DND-41 (cell line): ENCODE measurements at regions not wholly inside any gene's neighbourhood (a gene's known extent, or its start where the extent isn't known, plus 50 kb on each side); places are given as distances from the start of the nearest gene placed in this dataset.

ENCODE experiments used
- ATAC-seq: fragments of 200-7000 bp; cut with Tn5 transposase; 3 replicates; pipeline ENCODE4 v1.9.1; 2021; ENCODE audit warnings: low read depth; ENCODE audit not compliant: insufficient read depth
- DNase-seq: peaks from one replicate; pipeline ENCODE4 v3.0.0-alpha.2; 2020
- H2AFZ ChIP-seq: 2 replicates; pipeline ENCODE4 v1.6.0; 2012; ENCODE audit warnings: low read depth, low read length
- H3K27ac ChIP-seq: 2 replicates; pipeline ENCODE4 v1.5.1; 2012; ENCODE audit warnings: low read length, inconsistent platforms
- H3K27me3 ChIP-seq: fragments of 200-600 bp; sonication (generic); 2 replicates; pipeline ENCODE4 v1.6.0; 2012; ENCODE audit warnings: low read length, mild to moderate bottlenecking, inconsistent platforms; ENCODE audit not compliant: insufficient read depth, poor library complexity
- H3K36me3 ChIP-seq: 2 replicates; pipeline ENCODE4 v1.5.1; 2012; ENCODE audit warnings: low read length, inconsistent platforms; ENCODE audit not compliant: insufficient read depth
- H3K4me1 ChIP-seq: 2 replicates; pipeline ENCODE4 v1.5.1; 2012; ENCODE audit warnings: mild to moderate bottlenecking, low read length; ENCODE audit not compliant: insufficient read depth
- H3K4me2 ChIP-seq: 2 replicates; pipeline ENCODE4 v1.6.0; 2012; ENCODE audit warnings: mild to moderate bottlenecking, moderate library complexity, low read length, inconsistent platforms; ENCODE audit not compliant: insufficient read depth
- H3K4me3 ChIP-seq, 2 experiments: fragments of 200-600 bp in 1 of 2; shearing (Covaris generic) in 1 of 2; 2 replicates each; pipeline ENCODE4 v1.5.1; 2012 to 2016; ENCODE audit warnings: inconsistent platforms in 2 of 2, low read length in 2 of 2, mild to moderate bottlenecking in 2 of 2, low read depth in 1 of 2, moderate library complexity in 1 of 2
- H3K79me2 ChIP-seq: 2 replicates; pipeline ENCODE4 v1.6.0; 2012; ENCODE audit warnings: low read length, inconsistent platforms; ENCODE audit not compliant: insufficient read depth
- H3K9ac ChIP-seq: 2 replicates; pipeline ENCODE4 v1.6.0; 2012; ENCODE audit warnings: low read depth, mild to moderate bottlenecking, inconsistent platforms, low read length, moderate library complexity
- H3K9me3 ChIP-seq: 2 replicates; pipeline ENCODE4 v1.5.1; 2012; ENCODE audit warnings: low read length, moderate library complexity, mild to moderate bottlenecking, inconsistent platforms; ENCODE audit not compliant: insufficient read depth, severe bottlenecking
- H4K20me1 ChIP-seq: 2 replicates; pipeline ENCODE4 v1.6.0; 2012; ENCODE audit warnings: low read length; ENCODE audit not compliant: insufficient read depth
- CTCF ChIP-seq: IDR thresholded peaks from 2 replicates; pipeline ENCODE4 v1.5.1; 2012; ENCODE audit warnings: borderline replicate concordance, low read length, moderate library complexity, mild to moderate bottlenecking; ENCODE audit not compliant: poor library complexity, severe bottlenecking; ENCODE audit errors: extremely low read depth
- EZH2 ChIP-seq: IDR thresholded peaks from 3 replicates; pipeline ENCODE4 v1.6.1; 2012; ENCODE audit warnings: borderline replicate concordance, low read depth, mild to moderate bottlenecking, moderate library complexity, low read length, inconsistent platforms; ENCODE audit not compliant: severe bottlenecking

DNA sequence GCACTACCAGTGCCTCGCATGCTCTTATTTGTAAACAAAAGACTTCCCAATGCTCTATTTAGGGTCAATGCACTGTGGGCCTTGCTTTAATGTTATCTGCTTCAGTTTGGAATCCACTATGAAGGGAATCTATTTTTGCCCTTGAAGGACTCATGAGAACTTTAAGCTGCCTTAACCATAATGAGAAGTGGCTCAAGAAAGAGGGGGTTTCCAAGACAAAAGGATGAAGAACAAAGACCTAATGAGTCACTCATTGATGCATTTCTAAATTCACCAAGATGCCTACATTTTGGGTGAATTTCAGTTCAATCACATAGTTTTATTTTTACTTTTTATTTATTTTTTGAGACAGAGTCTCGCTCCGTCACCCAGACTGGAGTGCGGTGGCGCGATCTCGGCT, 228.2 kb downstream of the LY86 start:
- DNase-seq, result no peak
- H3K79me2 ChIP-seq, result no peaks in the 10 kb centered on the region

DNA sequence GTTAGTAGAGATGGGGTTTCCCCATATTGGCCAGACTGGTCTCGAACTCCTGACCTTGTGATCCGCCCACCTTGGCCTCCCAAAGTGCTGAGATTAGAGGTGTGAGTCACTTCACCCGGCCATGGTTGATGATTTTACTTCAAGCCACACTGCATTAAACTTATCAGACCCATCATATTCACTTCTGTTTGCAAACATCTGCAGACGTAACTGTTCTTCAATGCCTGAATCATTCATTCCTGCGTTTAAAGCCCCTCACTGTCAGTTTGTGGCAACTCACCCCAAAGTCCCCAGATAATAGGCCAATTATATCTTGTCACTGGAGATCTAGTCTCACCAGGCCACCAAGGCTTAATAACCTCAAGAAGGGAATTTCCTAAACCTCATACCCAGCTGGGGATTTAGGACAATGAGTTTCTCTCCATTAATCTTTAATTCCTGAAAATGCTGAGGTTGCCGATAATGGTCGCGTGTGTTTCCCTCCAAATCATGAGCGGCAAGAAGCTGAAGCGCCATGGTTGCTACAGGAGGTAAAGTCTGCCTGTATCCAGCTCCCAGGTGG, 229.6 kb downstream of the LY86 start:
- DNase-seq, result no peak
- no peaks in the 10 kb centered on the region for H4K20me1 ChIP-seq
- H3K4me3 ChIP-seq, result no peak overlapping the region
- no peaks in the 10 kb centered on the region for H3K9me3 ChIP-seq
- no peaks in the 10 kb centered on the region for H3K27me3 ChIP-seq
- no peak overlapping the region for H3K4me2 ChIP-seq
- no peaks in the 10 kb centered on the region for H3K4me1 ChIP-seq
- TF ChIP-seq CTCF (no peak), EZH2 (no peak)
- H3K27ac ChIP-seq, result no peak overlapping the region
- no peaks in the 10 kb centered on the region for H3K79me2 ChIP-seq
- H2AFZ ChIP-seq, result no peak overlapping the region
- no peak overlapping the region for H3K9ac ChIP-seq
- no peak for ATAC-seq
- H3K36me3 ChIP-seq, result no peaks in the 10 kb centered on the region

More for the DNA sequence above, 228.2 kb downstream of the LY86 start:
- Histone ChIP-seq H3K27ac (no peak overlapping the region), H2AFZ (no peak overlapping the region), H4K20me1 (no peaks in the 10 kb centered on the region), H3K9me3 (no peaks in the 10 kb centered on the region), H3K4me1 (no peaks in the 10 kb centered on the region), H3K36me3 (no peaks in the 10 kb centered on the region), H3K4me2 (no peak overlapping the region), H3K9ac (no peak overlapping the region), H3K4me3 (no peak overlapping the region), H3K27me3 (no peaks in the 10 kb centered on the region)
- TF ChIP-seq CTCF (no peak), EZH2 (no peak)
- no peak for ATAC-seq

- Histone ChIP-seq H3K4me1 (no peaks in the 10 kb centered on the region), H3K27ac (no peak overlapping the region), H3K79me2 (no peaks in the 10 kb centered on the region), H3K4me3 (no peak overlapping the region), H3K9me3 (no peaks in the 10 kb centered on the region), H2AFZ (no peak overlapping the region), H4K20me1 (no peaks in the 10 kb centered on the region), H3K27me3 (no peaks in the 10 kb centered on the region), H3K4me2 (no peak overlapping the region), H3K36me3 (no peaks in the 10 kb centered on the region), H3K9ac (no peak overlapping the region)
- DNase-seq, result no peak
- TF ChIP-seq EZH2 (no peak), CTCF (no peak)
- no peak for ATAC-seq
Observed at GRCh38 chr6:6820641-6821238, 232.2 kb downstream of the LY86 start.
